B cell (primary cell): ENCODE measurements at regions not wholly inside any gene's neighbourhood (a gene's known extent, or its start where the extent isn't known, plus 50 kb on each side); places are given as distances from the start of the nearest gene placed in this dataset.

Source experiments
- ATAC-seq: fragments of 200-7000 bp; cut with Tn5 transposase; one replicate; pipeline ENCODE4 v1.10.0; 2021; ENCODE audit warnings: low read depth, mild to moderate bottlenecking, moderate number of reproducible peaks, moderate library complexity
- CTCF ChIA-PET: fragments of 350-600 bp; sonication (Branson Sonifier 250); formaldehyde crosslinking; loops from one replicate; lab custom pipeline; 2021; ENCODE audit warnings: antibody characterized with exemption, inconsistent platforms; lab: Charles Lee
- POLR2A ChIA-PET: fragments of 350-600 bp; sonication (Branson Sonifier 250); formaldehyde crosslinking; loops from one replicate; lab custom pipeline; 2021; ENCODE audit warnings: antibody characterized with exemption; lab: Charles Lee
- DNase-seq: peaks from one replicate; pipeline ENCODE4 v3.0.0; 2013
- H2AFZ ChIP-seq: 2 replicates; pipeline ENCODE4 v1.6.1; 2012; ENCODE audit warnings: mild to moderate bottlenecking, low read depth, low read length; ENCODE audit not compliant: insufficient read depth, poor library complexity, severe bottlenecking
- H3K27ac ChIP-seq, 2 donors: 1 replicate in 1 of 2; 2 replicates in 1 of 2; pipeline ENCODE4 v1.5.1; 2012 to 2013; ENCODE audit warnings: low read length in 2 of 2, mild to moderate bottlenecking in 2 of 2, moderate library complexity in 1 of 2
- H3K27me3 ChIP-seq, 4 experiments: fragments of 200-600 bp in 1 of 4; sonication (generic) in 1 of 4; replicated peaks in 1 of 4; 1 replicate in 2 of 4; 2 replicates in 2 of 4; pipeline versions ENCODE4 v1.6.1 to v1.7.0; 2013 to 2016; ENCODE audit warnings: low read length in 3 of 4, mild to moderate bottlenecking in 2 of 4, mixed read lengths in 1 of 4, moderate library complexity in 1 of 4; ENCODE audit not compliant: insufficient read depth in 4 of 4, control insufficient read depth in 3 of 4; ENCODE audit errors: control extremely low read depth in 1 of 4
- H3K36me3 ChIP-seq, 2 experiments: replicated peaks in 1 of 2; 1 replicate in 1 of 2; 2 replicates in 1 of 2; pipeline versions ENCODE4 v1.6.1 to v1.7.1; 2013; ENCODE audit warnings: low read length in 1 of 2; ENCODE audit not compliant: insufficient read depth in 2 of 2, control insufficient read depth in 1 of 2; ENCODE audit errors: control extremely low read depth in 1 of 2, extremely low read depth in 1 of 2
- H3K4me1 ChIP-seq, 2 donors: fragments of 200-600 bp in 1 of 2; sonication (generic) in 1 of 2; 1 replicate in 1 of 2; 2 replicates in 1 of 2; pipeline versions ENCODE4 v1.5.1 to v1.6.1; 2013 to 2017; ENCODE audit warnings: low read length in 2 of 2; ENCODE audit not compliant: control insufficient read depth in 2 of 2, insufficient read depth in 2 of 2
- H3K4me2 ChIP-seq: replicated peaks from 2 replicates; pipeline ENCODE3; 2012; ENCODE audit warnings: mild to moderate bottlenecking, low read depth, low read length; ENCODE audit not compliant: poor library complexity, severe bottlenecking
- H3K4me3 ChIP-seq, 5 experiments: fragments of 200-600 bp in 1 of 5; sonication (generic) in 1 of 5; 1 replicate in 3 of 5; 2 replicates in 2 of 5; pipeline versions ENCODE4 v1.5.1 to v1.7.0; 2011 to 2016; ENCODE audit warnings: low read length in 4 of 5, mild to moderate bottlenecking in 4 of 5, low read depth in 2 of 5, control low read depth in 1 of 5, moderate library complexity in 1 of 5; ENCODE audit not compliant: insufficient read depth in 1 of 5; ENCODE audit errors: control extremely low read depth in 1 of 5, extremely low read depth in 1 of 5
- H3K79me2 ChIP-seq: fragments of 200-600 bp; sonication (generic); one replicate; pipeline ENCODE4 v1.6.0; 2016; ENCODE audit warnings: low read length; ENCODE audit not compliant: control insufficient read depth, insufficient read depth
- H3K9ac ChIP-seq: fragments of 200-600 bp; sonication (generic); 2 replicates; pipeline ENCODE4 v1.6.1; 2017; ENCODE audit warnings: mild to moderate bottlenecking, low read length, moderate library complexity
- H3K9me3 ChIP-seq, 3 donors: one replicate each; pipeline versions ENCODE4 v1.6.1 to v1.7.1; 2013; ENCODE audit warnings: low read length in 2 of 3; ENCODE audit not compliant: control insufficient read depth in 2 of 3, insufficient read depth in 1 of 3; ENCODE audit errors: control extremely low read depth in 1 of 3
- H4K20me1 ChIP-seq: 2 replicates; pipeline ENCODE4 v1.6.0; 2012; ENCODE audit warnings: mild to moderate bottlenecking, low read length; ENCODE audit not compliant: insufficient read depth, control insufficient read depth, poor library complexity, severe bottlenecking
- H3K27ac Mint-ChIP-seq: one replicate; pipeline ENCODE4 v1.8.0; 2021; ENCODE audit warnings: mixed read lengths
- H3K27me3 Mint-ChIP-seq: one replicate; pipeline ENCODE4 v1.8.0; 2021; ENCODE audit warnings: mixed read lengths
- H3K4me1 Mint-ChIP-seq: one replicate; pipeline ENCODE4 v1.8.0; 2021; ENCODE audit warnings: mixed read lengths
- H3K4me3 Mint-ChIP-seq: one replicate; pipeline ENCODE4 v1.8.0; 2021; ENCODE audit warnings: mixed read lengths
- H3K9me3 Mint-ChIP-seq: one replicate; pipeline ENCODE4 v1.8.0; 2022; ENCODE audit warnings: mixed read lengths; ENCODE audit not compliant: insufficient read depth
- CTCF ChIP-seq: fragments of 200-600 bp; IDR thresholded peaks from one replicate; pipeline ENCODE4 v1.8.0; 2022; ENCODE audit warnings: antibody characterized with exemption, mild to moderate bottlenecking
- EZH2 ChIP-seq: IDR thresholded peaks from 2 replicates; pipeline ENCODE4 v1.6.1; 2012; ENCODE audit warnings: borderline replicate concordance, low read depth, mild to moderate bottlenecking, moderate library complexity, low read length; ENCODE audit not compliant: insufficient read depth, poor library complexity, severe bottlenecking
- WGBS: methylation state at CpG from one replicate; pipeline ENCODE4 v1.1.5; 2013; ENCODE audit warnings: missing lambda C conversion rate; ENCODE audit not compliant: insufficient coverage; 5-methylcytosine and 5-hydroxymethylcytosine counted together
- intact Hi-C: fragments of 100-400 bp; cut with micrococcal nuclease; formaldehyde crosslinking; loops from one replicate; pipeline ENCODE4 v1.10.0; 2022

- Histone ChIP-seq H2AFZ (no peak overlapping the region), H3K4me2 (no peak overlapping the region), H3K9ac (no peak overlapping the region), H3K27ac (no peak overlapping the region), H3K36me3 (no peaks in the 10 kb centered on the region), H3K79me2 (no peaks in the 10 kb centered on the region), H3K27me3 (no peaks in the 10 kb centered on the region), H3K4me1 (no peaks in the 10 kb centered on the region), H3K9me3 (no peaks in the 10 kb centered on the region), H4K20me1 (no peaks in the 10 kb centered on the region), H3K4me3 (no peak overlapping the region)
- no peaks in the 10 kb centered on the region for H3K27me3 Mint-ChIP-seq
- intact Hi-C loops = no loop called here
- WGBS = 100% methylated on average over 1 of the region's 2 CpGs
- H3K27ac Mint-ChIP-seq = no peak overlapping the region
- TF ChIP-seq CTCF (no peak), EZH2 (no peak)
- ATAC-seq (no peak), DNase-seq (no peak)
- H3K4me3 Mint-ChIP-seq = no peak overlapping the region
- H3K9me3 Mint-ChIP-seq = no peaks in the 10 kb centered on the region
- ChIA-PET CTCF (no interaction called here), POLR2A (no interaction called here)
- no peaks in the 10 kb centered on the region for H3K4me1 Mint-ChIP-seq
These were observed 632.7 kb downstream of the TLR4 start for GRCh38 chr9:118336943-118337330.

- no peak for ATAC-seq
These were observed 655.8 kb downstream of the TLR4 start for GRCh38 chr9:118360036-118360435.

More at GRCh38 chr9:118360036-118360435, 655.8 kb downstream of the TLR4 start:
- Mint-ChIP-seq H3K27ac (no peak overlapping the region), H3K9me3 (peaks cover 4% of the 10 kb centered on the region), H3K4me3 (no peak overlapping the region), H3K27me3 (no peaks in the 10 kb centered on the region), H3K4me1 (no peaks in the 10 kb centered on the region)
- no peaks in the 10 kb centered on the region for H4K20me1 ChIP-seq
- H3K36me3 ChIP-seq = no peaks in the 10 kb centered on the region
- POLR2A ChIA-PET = no interaction called here
- no peak overlapping the region for H3K4me3 ChIP-seq
- intact Hi-C loops = no loop called here
- no peak for DNase-seq
- H3K4me2 ChIP-seq = no peak overlapping the region
- H3K9me3 ChIP-seq = peaks cover 0 to 14% (median 4%) of the 10 kb centered on the region in 3 donors
- H3K79me2 ChIP-seq = no peaks in the 10 kb centered on the region
- H3K9ac ChIP-seq = no peak overlapping the region
- no peaks in the 10 kb centered on the region for H3K4me1 ChIP-seq
- H2AFZ ChIP-seq = no peak overlapping the region
- CTCF ChIA-PET = no interaction called here
- TF ChIP-seq EZH2 (no peak), CTCF (no peak)
- no peak overlapping the region for H3K27ac ChIP-seq
- H3K27me3 ChIP-seq = no peaks in the 10 kb centered on the region
- no CpG with 5 or more reads among the region's 4 CpGs for WGBS
